ENCODE measurements at regions not wholly inside any gene's neighbourhood (a gene's known extent, or its start where the extent isn't known, plus 50 kb on each side); places are given as distances from the start of the nearest gene placed in this dataset.

DNA sequence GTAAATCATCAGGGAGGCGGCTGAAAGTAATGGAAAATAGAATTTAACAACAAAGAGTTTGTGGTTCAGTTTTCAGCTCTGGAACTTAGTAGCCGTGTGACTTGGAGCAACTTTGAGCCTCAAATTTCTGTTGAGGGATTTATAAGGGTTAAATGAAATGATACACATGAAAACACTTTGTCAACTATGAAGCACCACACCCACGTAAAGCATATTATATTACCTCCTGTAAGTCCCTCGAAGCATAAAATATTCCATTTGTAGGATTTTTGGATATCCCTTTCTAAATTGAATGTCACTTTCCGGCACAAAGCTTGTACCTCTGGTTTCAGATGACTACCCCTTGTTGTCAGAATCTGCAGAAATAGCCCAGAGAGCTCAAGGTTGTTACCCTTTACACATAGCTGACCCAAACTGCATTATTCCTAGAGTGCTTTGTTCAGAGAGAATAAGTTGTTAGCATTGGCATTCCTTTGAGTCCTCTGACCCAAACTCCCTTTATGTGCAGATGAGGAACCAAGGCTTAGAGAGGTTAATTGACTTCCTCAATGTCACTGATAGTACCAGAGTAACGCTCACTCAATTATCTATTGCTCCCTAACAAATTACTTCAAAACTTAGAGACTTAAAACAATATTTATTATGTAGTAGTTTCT, 187.9 kb upstream of the UMPS start:
- DNase-seq (ENCODE audit: low spot score) = no peak

DNA sequence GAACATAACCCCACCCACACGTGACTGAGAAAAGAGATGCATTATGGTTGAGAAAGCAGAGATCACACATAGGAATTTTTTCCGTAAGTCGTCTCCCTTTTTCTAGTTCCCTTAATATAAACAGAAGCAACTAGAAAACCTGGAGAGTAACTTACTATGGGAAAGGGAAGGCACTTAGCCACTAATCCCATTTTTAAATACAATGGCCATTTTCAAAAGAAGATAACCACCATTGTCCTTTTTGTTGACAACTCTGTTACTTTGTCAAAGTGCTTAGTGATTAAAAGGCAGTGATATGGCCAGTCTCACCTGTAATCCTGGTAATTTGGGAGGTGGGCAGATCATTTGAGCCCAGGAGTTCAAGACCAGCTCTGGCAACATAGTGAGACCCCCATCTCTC, 184.4 kb upstream of the UMPS start:
- DNase-seq (ENCODE audit: low spot score) = no peak

DNA sequence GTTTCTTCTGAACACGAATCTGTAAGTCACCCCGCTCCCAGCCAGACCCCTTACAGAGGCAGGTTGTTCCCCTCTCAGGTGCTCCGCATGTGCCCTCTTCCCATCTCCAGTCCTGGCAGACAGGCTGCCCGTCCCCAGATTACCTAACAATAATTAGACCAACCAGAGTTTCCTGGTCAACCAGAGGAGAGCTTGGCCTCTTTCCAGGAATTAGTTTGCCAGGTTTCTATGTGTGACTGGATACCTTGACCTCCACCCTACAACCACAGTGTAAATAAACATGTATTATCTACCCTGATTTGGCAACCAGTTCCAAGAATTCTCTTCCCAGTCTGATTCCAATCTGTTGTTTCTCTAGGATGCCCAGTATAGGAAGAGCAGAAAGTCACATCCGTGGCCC, 178.0 kb upstream of the UMPS start:
- DNase-seq (ENCODE audit: low spot score) = peak; percentile 53

DNA sequence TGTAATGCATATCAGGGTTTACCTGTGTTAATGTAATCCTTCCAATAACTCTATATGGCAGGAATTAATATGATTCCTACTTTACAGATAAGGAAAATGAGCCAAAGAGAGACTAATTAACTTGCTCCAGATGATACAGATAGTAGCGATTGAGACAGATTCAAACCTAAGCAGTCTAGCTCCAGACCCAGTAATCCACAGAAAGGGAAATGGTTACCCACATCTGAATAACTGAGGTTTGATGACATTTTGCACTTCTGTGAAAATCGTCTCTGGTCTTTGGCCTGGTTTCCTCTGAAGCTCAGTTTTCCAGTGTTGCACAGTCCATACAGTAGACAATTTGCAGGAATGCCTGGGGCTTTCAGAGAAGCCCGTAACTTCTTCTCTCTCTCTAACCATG, 177.1 kb upstream of the UMPS start:
- DNase-seq (ENCODE audit: low spot score) = no peak

DNA sequence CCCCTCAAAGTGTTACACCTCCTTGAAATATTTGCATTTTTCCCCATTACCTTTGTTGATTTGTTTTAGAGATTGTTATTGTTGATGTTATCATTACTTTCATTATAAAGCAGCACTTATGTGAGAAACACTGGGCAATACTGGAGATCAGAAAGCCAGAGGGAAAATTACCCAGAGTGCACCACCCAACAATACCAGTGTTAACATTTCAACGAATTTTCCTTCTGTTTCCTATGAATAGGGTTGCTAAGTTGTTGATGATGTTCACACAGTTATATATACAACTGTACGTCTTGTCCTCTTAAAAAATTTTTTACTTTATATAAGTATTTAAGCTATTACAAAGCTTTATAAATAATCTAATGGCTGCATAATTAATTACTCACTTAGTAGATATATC, 173.6 kb upstream of the UMPS start:
- no peak for DNase-seq (ENCODE audit: low spot score)

DNA sequence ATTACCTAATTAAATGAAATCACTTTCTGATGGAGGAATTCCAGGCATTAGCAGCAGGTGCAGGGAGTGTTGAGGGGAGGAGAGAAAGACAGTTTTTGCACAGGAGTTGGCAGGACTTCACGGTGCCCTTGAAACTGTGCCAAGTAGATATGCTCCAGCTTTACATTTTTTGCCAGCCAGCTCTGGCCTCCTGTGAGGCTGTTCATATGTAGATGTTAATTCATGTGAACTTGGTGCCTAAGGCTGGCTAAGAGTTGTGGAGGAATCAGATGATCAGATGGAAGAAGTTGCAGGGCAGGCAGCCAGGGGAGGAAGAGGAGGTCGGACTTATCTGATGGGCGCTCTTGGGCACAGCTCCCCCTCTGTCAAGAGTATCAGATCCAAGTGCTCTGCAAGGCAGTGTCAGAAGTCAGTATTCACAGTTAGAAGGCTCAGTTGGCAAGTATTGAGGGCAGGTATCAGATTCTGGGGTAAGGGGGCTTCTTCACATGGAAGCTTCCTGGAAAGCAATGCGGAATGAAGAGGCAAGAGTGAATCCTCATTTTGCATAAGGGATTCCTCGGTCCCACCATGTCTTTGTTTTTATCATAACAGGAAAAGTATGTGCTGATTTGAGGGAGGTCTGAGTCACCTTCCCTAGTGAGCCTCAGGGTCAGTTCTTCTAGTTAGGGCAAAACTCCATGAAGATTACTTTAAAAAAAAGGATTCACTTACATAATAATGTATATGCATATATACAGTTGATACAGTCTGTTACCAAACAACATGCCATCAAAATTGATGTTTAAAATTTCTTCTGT, 172.6 kb upstream of the UMPS start:
- DNase-seq (ENCODE audit: low spot score) = no peak

DNA sequence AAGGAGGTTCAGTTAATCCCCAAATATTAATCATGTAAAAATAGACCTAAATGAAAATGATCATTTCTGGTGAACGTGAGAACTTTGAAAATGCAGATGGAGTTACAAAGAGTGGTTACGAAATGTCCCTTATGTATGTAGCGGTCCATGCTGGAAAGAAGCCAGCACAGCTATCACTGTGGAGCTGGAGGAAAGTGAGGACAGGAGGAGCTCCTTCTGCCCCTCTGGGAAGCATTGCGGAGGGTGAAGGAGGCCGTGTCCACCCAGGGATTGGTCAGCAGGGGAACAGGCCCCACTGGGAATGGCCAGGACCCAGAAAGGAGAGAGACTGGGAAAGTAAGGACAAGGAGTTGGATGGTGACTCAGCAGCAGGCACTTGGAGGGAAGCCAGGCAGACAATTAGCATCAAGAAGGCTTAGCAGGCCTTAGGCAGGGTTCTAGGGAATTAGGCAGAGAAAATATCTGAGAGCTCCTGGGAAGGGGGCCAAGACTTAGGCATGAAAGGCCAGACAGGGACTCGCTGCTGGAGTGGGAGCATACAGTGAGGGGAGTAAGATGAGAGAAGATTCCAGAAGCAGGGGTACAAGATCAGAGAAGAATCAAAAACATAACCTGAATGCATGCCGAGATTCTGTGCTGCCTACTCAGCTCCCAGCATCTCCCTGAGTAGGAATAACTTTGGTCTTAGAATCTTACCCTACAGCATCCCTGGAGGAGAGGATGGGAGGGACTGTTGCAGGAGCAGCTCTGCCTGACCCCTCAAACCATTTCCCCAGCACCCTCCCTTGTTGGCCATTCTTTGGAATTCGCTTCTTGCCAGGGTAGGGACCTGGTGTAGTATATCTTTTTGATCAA, 171.0 kb upstream of the UMPS start:
- DNase-seq (ENCODE audit: low spot score) = peak; percentile 85

DNA sequence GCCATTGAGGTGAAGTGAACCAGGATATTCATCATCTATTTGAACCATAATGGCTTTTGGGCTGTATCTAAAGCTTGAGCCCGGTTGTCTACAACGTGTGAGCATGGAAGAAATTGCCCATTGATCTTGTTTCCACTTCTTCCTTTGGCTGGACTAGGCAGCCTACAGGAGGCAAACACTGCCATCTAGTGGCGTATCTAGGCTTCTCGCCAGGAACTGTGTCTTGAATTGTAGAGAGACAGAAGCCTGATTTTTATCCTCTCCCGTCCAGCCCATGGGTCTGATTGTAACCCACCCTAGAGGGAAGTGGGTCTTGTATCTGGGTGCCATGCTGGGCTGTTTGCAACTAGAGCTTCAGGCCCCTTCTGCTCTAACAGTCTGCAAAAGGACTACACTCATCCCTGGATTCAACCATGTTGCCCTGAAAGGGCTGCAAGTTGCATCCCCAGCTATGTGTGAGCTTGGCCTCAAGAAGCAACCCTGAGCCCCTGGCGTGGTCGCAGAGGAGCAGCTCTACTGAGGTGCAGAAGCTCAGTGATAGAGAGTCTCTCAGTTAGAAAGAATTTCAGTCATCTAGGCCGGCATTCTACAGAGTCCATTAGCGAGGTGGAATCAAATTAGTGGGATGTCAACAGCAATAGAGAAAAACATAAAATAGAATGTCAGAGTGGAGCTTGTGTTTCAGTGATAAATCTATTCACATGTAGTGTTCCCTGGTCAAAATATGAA, 170.2 kb upstream of the UMPS start:
- DNase-seq (ENCODE audit: low spot score) = peak; percentile 77

DNA sequence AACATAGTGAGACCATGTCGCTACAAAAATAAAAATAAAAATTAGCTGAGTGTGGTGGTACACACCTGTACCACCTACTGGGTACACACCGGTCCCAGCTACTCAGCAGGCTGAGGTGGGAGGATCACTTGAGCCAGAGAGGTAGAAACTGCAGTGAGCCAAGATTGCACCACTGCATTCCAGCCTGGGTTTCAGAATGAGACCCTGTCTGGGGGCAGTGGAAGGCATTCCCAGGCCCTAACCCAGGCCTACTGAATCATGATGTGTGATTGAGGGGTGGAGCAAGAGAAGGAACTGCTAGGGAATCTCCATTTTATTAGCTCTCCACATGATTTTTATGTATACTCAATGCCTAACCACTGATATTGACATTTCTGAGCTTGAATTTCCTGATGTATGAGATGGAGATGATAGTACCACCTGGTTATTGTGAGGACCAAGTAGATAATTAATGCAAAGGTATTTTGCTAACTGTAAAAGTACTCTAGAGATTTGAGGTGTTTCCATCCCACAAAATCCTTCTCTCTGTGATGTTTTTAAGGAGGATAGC, 169.5 kb upstream of the UMPS start:
- DNase-seq (ENCODE audit: low spot score) = no peak

DNA sequence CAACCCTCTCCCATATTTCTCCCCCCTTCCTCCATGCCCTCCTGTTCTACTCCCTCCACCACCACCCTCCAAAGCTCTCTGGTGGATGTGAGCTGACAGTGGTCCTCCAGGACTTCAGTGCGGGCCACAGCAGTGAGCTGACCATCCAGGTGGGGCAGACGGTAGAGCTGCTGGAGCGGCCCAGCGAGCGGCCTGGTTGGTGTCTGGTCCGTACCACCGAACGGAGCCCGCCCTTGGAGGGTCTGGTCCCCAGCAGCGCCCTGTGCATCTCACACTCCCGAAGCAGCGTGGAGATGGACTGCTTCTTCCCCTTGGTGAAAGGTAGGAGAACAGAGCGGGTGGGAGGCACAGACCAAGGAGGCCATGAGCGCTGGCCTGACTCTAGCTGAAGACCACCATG, 167.5 kb upstream of the UMPS start:
- no peak for DNase-seq (ENCODE audit: low spot score)

DNA sequence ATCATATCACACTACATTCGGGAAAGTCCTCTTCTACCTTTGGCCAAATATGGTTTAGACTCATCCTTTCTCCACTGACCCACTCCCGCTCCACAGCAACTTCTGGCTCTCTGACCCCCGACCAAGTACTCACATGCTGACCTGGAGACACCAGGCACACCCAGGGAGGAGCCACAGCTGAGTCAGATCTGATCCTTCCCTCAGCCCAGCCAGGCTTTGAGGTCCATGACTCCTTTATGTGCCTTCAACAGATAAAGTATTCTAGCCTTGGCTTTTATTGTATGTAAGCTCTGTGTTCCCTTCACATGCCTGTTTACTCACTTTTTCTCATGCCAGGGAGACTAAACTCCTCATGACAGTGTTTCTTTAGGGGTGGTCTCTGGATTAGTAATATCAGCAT, 166.9 kb upstream of the UMPS start:
- DNase-seq (ENCODE audit: low spot score) = no peak

DNA sequence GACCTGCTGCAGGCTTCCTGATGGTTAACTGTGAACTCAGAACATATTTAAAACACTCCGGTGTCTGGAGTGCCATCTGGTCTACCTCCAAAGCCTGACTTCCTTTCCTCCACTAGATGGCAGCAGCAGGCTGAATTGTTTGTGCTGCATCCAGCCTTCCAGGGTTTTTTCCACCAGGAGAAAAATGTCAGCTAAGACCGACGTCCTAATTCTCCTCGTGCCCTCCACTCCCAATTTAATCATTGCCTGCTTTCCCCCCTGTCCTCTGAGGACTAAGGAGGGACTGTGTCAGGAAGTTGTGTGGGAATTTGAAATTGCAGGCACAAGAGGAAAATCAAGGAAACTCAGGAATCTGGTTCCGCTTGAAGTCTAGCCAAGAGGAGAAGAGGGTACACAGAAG, 165.2 kb upstream of the UMPS start:
- DNase-seq (ENCODE audit: low spot score) = peak; percentile 78

DNA sequence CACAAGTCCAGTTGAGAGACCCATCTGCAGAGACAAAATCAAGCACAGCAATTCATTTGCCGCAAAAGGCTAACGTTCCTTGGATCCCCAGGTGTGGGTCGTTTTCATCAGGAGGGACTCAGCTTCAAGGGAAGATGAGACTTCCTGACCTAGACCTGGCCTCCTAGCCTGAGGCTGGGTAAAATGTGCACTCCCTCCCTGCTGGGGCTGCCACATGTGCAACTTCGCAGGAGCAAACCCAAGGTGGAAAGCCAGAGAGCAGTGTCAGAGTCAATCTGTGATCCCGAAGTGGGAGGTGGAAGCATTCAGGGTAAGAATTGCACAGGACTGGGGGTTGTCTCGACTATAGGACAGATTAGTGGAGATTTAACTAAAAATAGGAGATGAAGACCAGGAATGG, 164.7 kb upstream of the UMPS start:
- no peak for DNase-seq (ENCODE audit: low spot score)

DNA sequence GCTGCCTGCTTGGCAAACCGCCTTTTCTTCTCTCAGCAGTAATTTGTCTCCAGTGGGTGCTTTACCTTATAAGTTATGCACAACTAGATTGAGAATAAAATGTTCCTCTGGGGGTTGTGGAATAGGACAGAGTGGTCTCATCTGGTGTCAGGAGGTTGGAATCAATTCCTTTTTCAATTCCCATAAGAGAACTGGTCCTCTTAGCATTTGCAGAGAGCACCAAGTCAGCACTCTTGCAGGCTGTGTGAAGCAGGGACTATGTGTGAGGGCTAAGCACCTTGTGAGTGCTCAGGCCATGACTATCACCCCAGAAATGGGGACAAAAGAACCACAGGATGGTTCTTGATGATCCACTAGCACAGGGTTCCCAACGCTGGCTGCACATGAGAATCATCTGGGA, 163.6 kb upstream of the UMPS start:
- no peak for DNase-seq (ENCODE audit: low spot score)

DNA sequence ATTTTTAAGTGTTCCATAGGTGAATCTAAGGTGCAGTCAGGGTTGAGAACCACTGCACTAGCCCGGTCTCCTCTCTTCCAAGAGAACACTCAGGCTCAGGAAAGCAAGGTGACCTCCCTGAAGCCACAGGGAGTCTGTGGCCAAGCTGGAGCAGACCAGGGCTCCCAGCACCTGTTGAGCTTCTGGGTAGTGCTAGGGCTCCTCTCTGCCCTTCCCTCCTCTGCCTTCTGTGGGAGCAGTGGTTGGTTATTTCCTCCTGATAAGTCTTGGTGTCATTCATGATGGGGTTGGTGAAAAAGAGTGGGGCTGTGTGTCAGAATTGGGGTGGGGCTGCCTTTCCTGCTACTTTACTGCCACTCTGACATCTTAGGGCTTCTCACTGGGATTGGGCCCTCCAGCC, 163.1 kb upstream of the UMPS start:
- no peak for DNase-seq (ENCODE audit: low spot score)

DNA sequence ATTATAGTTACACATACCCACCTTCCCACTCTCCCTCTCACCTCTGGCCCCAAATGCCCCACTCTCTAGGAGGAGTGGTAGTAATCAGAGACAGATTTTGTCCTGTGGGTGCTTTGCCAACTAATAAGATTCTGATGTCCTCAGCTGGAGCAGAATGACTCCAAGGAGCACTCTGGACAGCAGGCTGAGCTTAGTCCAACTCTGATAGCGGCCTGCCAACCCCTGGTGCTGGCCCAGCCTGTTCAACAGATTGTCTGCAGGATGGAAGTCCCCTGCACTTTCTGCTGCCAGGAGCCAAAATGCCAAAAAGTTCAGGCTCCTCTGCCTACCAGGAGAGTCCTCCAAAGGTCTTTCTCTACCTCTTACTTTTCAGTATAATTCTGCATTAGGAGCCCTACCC, 160.5 kb upstream of the UMPS start:
- no peak for DNase-seq (ENCODE audit: low spot score)

DNA sequence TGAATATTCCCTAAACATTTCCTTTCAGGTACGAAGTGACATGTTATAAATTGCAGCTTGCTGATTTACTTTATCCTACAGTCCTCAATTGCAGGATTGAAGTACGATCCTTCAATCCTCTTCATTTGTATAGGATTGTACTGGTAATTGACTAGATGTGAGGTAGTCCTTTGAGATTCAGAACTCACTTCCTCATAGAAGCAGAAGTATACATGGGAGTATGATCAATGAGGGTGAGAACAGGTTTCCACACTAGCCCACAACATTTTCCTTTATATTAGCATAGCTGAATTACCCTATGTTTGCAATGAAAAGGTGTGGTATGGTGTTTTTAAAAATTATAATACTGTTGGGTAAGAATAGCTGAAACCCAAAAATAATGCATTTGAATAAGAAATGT, 160.0 kb upstream of the UMPS start:
- no peak for DNase-seq (ENCODE audit: low spot score)

DNA sequence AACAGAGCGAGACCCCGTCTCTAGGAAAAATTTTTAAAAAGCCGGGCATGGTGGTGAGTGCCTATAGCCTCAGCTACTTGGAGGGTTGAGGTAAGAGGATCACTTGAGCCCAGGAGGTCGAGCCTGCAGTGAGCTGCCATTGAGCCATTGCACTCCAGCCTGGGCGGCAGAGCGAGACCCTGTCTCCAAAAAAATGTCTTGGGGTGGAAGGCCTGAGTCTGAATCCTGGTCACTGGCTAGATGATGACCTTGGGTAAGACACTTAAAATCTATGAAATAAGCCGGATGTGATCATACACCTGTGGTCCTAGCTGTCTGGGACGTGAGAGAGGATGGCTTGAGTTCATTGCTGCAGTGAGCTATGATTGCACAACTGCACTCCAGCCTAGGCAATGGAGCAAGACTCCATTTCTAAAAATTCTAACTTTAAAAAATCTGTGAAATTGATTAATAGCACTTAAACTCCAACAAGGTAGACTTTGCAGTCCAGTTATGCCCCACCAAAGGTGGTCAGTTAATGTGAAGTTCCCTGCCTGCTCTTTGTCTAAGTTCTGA, 157.3 kb upstream of the UMPS start:
- DNase-seq (ENCODE audit: low spot score) = no peak

DNA sequence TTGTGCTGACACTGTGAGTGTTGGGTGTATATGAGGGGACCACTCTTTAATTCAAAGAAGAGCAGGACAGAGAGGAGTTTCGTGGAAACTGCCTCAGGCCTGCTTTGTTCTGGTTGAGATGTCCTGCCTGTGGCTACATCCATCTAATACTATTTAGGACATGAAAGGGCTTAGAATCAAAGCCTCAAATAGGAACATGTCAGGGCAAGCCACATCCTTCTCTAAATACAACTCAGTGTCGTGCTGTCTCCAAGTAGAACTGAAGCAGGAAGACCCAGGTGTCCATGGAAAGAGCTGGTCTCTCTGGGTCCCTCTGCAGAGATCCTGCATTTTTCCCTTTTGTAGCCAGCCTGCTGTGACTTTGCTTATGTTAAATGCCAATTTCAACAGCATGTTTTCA, 156.2 kb upstream of the UMPS start:
- DNase-seq (ENCODE audit: low spot score) = no peak

DNA sequence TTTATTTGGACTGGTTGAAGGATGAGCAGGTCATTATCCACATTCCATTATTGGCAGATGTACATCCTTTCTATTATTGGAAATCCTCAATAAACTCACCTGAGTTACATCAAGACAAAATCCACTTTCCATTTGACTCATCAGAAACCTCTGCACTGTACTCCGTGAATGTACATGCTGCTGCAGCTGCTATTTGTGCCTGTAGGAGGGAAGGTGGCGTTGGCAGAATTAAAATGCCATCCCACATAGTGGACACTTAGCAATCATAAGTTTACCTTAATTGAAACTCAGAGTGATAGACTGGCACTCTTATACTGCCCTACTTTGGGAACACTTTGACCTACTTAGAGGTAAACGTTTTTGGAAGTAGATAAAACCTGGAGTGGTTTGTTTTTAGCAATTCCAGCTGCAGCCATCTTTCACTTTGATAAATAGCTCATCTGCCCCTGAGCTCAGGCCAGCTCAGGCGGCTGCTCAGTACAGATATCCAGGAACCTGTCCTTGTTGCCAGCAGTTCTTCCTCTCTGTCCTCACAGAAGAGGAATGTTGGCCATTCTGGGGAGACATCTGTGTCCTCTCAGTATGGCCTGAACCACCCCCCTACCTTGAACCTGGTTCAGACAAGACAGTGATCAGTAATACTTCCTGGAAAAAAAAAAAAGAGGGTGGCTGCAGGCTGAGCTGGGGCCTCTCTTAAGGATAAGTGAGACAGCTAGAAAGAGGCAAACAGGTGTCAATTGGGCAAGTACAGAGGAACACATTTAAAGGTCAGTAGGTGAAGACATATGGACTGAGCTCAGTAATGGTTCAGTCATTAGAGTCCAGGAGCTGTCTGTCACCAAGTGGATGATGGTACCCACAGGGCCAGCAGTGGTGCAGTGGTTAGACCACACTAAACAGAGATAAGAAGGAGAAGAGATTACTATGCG, 153.4 kb upstream of the UMPS start:
- no peak for DNase-seq (ENCODE audit: low spot score)
